ENCODE measurements at regions not wholly inside any gene's neighbourhood (a gene's known extent, or its start where the extent isn't known, plus 50 kb on each side); places are given as distances from the start of the nearest gene placed in this dataset.

DNA sequence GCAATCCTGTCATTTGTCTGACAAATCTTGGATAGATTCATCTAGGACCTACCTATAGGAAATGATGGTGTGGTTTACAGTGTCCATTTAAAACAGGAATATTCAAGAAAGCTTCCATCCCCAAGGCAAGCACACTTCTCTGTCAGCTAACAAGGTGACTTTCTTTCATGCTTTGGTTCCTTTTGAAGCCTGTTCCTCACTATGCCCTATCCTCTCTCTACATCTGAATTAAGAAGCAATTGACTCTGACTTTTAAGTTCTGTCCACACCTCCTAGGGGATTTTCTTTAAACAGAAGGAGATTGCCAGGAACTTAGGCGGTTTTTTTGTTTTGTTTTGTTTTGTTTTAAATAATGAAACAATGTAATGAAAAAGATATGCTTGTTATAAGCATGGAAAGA lies 1181.4 kb upstream of the TENM3 start:
- BruUV-seq (replicated peaks), result no TSS peak

GRCh38 chr4:181063212-181063611 lies 1180.0 kb upstream of the TENM3 start:
- Mint-ChIP-seq H3K4me3 (ENCODE audit: unreplicated experiment) (no peak overlapping the region), H3K4me1 (ENCODE audit: low read depth, unreplicated experiment) (no peaks in the 10 kb centered on the region), H3K27ac (ENCODE audit: unreplicated experiment) (no peak overlapping the region), H3K27me3 (ENCODE audit: insufficient read depth, unreplicated experiment) (peaks cover 7% of the 10 kb centered on the region), H3K9me3 (ENCODE audit: unreplicated experiment) (no peaks in the 10 kb centered on the region), H3K36me3 (ENCODE audit: insufficient read depth, unreplicated experiment) (no peaks in the 10 kb centered on the region)
- no peaks in the 10 kb centered on the region for H3K4me1 ChIP-seq
- TF ChIP-seq CTCF (IDR thresholded peaks at IDR 0.05; ENCODE audit: insufficient read depth in 1 of 2, low read depth in 1 of 2, low read length in 1 of 2, severe bottlenecking in 1 of 2, unreplicated experiment in 1 of 2), result no peak
- ChIA-PET POLR2A (no interaction called here), CTCF (no interaction called here)
- H3K36me3 ChIP-seq (ENCODE audit: control insufficient read depth, insufficient read depth, low read length), result no peaks in the 10 kb centered on the region
- no peaks in the 10 kb centered on the region for H3K9me3 ChIP-seq
- H3K27me3 ChIP-seq (replicated peaks; ENCODE audit: control insufficient read depth, insufficient read depth, low read length), result no peaks in the 10 kb centered on the region
- DNase-seq, result no peak
- H3K4me3 ChIP-seq (ENCODE audit: low read depth, low read length), result no peak overlapping the region
- intact Hi-C loops (cut with micrococcal nuclease; ENCODE audit: unreplicated experiment), result no loop called here
- BruUV-seq (replicated peaks), result no TSS peak

More for the DNA sequence above, 1181.4 kb upstream of the TENM3 start:
- Mint-ChIP-seq H3K36me3 (ENCODE audit: insufficient read depth, unreplicated experiment) (no peaks in the 10 kb centered on the region), H3K9me3 (ENCODE audit: unreplicated experiment) (no peaks in the 10 kb centered on the region), H3K4me3 (ENCODE audit: unreplicated experiment) (no peak overlapping the region), H3K4me1 (ENCODE audit: low read depth, unreplicated experiment) (no peaks in the 10 kb centered on the region), H3K27ac (ENCODE audit: unreplicated experiment) (no peak overlapping the region), H3K27me3 (ENCODE audit: insufficient read depth, unreplicated experiment) (peaks cover 7% of the 10 kb centered on the region)
- POLR2A ChIA-PET, result no interaction called here
- Histone ChIP-seq H3K27me3 (replicated peaks; ENCODE audit: control insufficient read depth, insufficient read depth, low read length) (no peaks in the 10 kb centered on the region), H3K4me3 (ENCODE audit: low read depth, low read length) (no peak overlapping the region), H3K4me1 (no peaks in the 10 kb centered on the region), H3K36me3 (ENCODE audit: control insufficient read depth, insufficient read depth, low read length) (no peaks in the 10 kb centered on the region), H3K9me3 (no peaks in the 10 kb centered on the region)
- no peak for TF ChIP-seq CTCF (IDR thresholded peaks at IDR 0.05; ENCODE audit: insufficient read depth in 1 of 2, low read depth in 1 of 2, low read length in 1 of 2, severe bottlenecking in 1 of 2, unreplicated experiment in 1 of 2)
- DNase-seq, result no peak
- intact Hi-C loops (cut with micrococcal nuclease; ENCODE audit: unreplicated experiment), result no loop called here
- CTCF ChIA-PET, result no interaction called here

DNA sequence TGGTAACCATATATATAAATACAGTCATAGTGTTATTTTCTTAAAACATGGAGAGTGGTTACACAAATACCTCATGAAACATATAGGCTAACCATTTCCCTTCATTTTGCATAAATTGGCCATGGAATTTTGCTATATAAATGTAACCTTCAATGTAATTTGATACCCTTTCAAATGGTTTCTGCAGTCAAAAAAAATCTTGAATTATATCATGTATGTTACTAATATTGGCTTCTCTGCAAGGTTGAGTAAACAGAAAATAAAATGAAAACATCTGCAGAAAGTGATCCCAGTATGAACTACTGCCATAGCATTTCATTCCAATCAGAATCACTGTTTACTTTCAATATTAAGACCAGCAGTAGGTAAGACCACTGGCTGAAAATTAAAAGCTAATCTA lies 1165.9 kb upstream of the TENM3 start:
- no peaks in the 10 kb centered on the region for H3K9me3 ChIP-seq
- peaks cover 3% of the 10 kb centered on the region for H3K27me3 Mint-ChIP-seq (ENCODE audit: insufficient read depth, unreplicated experiment)
- H3K27ac Mint-ChIP-seq (ENCODE audit: unreplicated experiment), result no peak overlapping the region
- H3K36me3 Mint-ChIP-seq (ENCODE audit: insufficient read depth, unreplicated experiment), result no peaks in the 10 kb centered on the region
- no peaks in the 10 kb centered on the region for H3K27me3 ChIP-seq (replicated peaks; ENCODE audit: control insufficient read depth, insufficient read depth, low read length)
- no peaks in the 10 kb centered on the region for H3K36me3 ChIP-seq (ENCODE audit: control insufficient read depth, insufficient read depth, low read length)
- H3K4me3 ChIP-seq (ENCODE audit: low read depth, low read length), result no peak overlapping the region
- POLR2A ChIA-PET, result no interaction called here
- no TSS peak for BruUV-seq (replicated peaks)
- TF ChIP-seq CTCF (IDR thresholded peaks at IDR 0.05; ENCODE audit: insufficient read depth in 1 of 2, low read depth in 1 of 2, low read length in 1 of 2, severe bottlenecking in 1 of 2, unreplicated experiment in 1 of 2), result no peak
- H3K4me3 Mint-ChIP-seq (ENCODE audit: unreplicated experiment), result no peak overlapping the region
- H3K4me1 Mint-ChIP-seq (ENCODE audit: low read depth, unreplicated experiment), result no peaks in the 10 kb centered on the region
- H3K9me3 Mint-ChIP-seq (ENCODE audit: unreplicated experiment), result no peaks in the 10 kb centered on the region
- no peak for DNase-seq
- intact Hi-C loops (cut with micrococcal nuclease; ENCODE audit: unreplicated experiment), result no loop called here
- no peaks in the 10 kb centered on the region for H3K4me1 ChIP-seq
- CTCF ChIA-PET, result no interaction called here

All from Caco-2 (cell line).